ENCODE measurements at regions not wholly inside any gene's neighbourhood (a gene's known extent, or its start where the extent isn't known, plus 50 kb on each side); places are given as distances from the start of the nearest gene placed in this dataset.

DNA sequence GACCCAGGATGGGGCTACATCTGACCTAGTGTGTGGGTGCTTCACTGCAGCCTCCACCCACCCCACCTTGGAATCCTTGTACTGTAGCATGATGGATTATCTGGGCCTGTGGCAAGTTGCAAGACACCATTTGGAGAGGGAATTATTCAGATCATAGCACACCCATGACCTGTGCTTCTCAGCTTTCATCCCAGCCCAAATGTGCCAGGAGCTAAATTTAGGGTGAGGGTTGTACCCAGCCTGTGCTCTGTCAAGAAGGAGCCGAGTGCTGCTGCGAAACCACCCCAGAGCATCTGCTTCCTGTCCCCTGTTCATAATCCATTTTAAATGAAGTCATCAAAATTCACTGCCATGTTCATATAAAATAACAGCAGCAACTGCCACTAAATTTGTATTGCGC, 394.5 kb downstream of the SHANK2 start:
- H3K79me2 ChIP-seq (replicated peaks; ENCODE audit: insufficient read depth, low read length): no peaks in the 10 kb centered on the region
- no peak overlapping the region for H3K9ac ChIP-seq (ENCODE audit: low read length)
- no peaks in the 10 kb centered on the region for H3K27me3 ChIP-seq (ENCODE audit: insufficient read depth, low read depth, low read length)
- no peak overlapping the region for H2AFZ ChIP-seq (ENCODE audit: low read depth, low read length)
- no peak overlapping the region for H3K27ac ChIP-seq (ENCODE audit: low read length)
- H3F3A ChIP-seq (ENCODE audit: insufficient read depth, low read length, poor library complexity, severe bottlenecking): no peaks in the 10 kb centered on the region
- no peak overlapping the region for H3K4me2 ChIP-seq (ENCODE audit: low read length)
- no peak for TF ChIP-seq RAD21 (conservative IDR thresholded peaks at IDR 0.05)
- TF ChIP-seq, protein P1, sequence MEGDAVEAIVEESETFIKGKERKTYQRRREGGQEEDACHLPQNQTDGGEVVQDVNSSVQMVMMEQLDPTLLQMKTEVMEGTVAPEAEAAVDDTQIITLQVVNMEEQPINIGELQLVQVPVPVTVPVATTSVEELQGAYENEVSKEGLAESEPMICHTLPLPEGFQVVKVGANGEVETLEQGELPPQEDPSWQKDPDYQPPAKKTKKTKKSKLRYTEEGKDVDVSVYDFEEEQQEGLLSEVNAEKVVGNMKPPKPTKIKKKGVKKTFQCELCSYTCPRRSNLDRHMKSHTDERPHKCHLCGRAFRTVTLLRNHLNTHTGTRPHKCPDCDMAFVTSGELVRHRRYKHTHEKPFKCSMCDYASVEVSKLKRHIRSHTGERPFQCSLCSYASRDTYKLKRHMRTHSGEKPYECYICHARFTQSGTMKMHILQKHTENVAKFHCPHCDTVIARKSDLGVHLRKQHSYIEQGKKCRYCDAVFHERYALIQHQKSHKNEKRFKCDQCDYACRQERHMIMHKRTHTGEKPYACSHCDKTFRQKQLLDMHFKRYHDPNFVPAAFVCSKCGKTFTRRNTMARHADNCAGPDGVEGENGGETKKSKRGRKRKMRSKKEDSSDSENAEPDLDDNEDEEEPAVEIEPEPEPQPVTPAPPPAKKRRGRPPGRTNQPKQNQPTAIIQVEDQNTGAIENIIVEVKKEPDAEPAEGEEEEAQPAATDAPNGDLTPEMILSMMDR (IDR thresholded peaks at IDR 0.05; ENCODE audit: poor library complexity, severe bottlenecking): no peak
- TF ChIP-seq MXI1 (conservative IDR thresholded peaks at IDR 0.05; ENCODE audit: poor library complexity, severe bottlenecking): no peak
- TF ChIP-seq TAF1 (IDR thresholded peaks at IDR 0.05; ENCODE audit: low read depth): no peak
- TF ChIP-seq, protein P2, sequence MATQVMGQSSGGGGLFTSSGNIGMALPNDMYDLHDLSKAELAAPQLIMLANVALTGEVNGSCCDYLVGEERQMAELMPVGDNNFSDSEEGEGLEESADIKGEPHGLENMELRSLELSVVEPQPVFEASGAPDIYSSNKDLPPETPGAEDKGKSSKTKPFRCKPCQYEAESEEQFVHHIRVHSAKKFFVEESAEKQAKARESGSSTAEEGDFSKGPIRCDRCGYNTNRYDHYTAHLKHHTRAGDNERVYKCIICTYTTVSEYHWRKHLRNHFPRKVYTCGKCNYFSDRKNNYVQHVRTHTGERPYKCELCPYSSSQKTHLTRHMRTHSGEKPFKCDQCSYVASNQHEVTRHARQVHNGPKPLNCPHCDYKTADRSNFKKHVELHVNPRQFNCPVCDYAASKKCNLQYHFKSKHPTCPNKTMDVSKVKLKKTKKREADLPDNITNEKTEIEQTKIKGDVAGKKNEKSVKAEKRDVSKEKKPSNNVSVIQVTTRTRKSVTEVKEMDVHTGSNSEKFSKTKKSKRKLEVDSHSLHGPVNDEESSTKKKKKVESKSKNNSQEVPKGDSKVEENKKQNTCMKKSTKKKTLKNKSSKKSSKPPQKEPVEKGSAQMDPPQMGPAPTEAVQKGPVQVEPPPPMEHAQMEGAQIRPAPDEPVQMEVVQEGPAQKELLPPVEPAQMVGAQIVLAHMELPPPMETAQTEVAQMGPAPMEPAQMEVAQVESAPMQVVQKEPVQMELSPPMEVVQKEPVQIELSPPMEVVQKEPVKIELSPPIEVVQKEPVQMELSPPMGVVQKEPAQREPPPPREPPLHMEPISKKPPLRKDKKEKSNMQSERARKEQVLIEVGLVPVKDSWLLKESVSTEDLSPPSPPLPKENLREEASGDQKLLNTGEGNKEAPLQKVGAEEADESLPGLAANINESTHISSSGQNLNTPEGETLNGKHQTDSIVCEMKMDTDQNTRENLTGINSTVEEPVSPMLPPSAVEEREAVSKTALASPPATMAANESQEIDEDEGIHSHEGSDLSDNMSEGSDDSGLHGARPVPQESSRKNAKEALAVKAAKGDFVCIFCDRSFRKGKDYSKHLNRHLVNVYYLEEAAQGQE (IDR thresholded peaks at IDR 0.05; ENCODE audit: borderline replicate concordance): no peak
- no peak for TF ChIP-seq SMC3 (conservative IDR thresholded peaks at IDR 0.05; ENCODE audit: poor library complexity)
- TF ChIP-seq POLR2AphosphoS5 (IDR thresholded peaks at IDR 0.05): no peak
- no peak for TF ChIP-seq EZH2 (IDR thresholded peaks at IDR 0.05; ENCODE audit: borderline replicate concordance, insufficient read depth, low read length, poor library complexity, severe bottlenecking)
- TF ChIP-seq EP300 (conservative IDR thresholded peaks at IDR 0.05; ENCODE audit: poor library complexity, severe bottlenecking): no peak
- H3K9me2 ChIP-seq (ENCODE audit: insufficient read depth, low read length): no peaks in the 10 kb centered on the region
- no peaks in the 10 kb centered on the region for H3K36me3 ChIP-seq (ENCODE audit: insufficient read depth, low read length)
- H3K9me3 ChIP-seq (ENCODE audit: low read length): no peaks in the 10 kb centered on the region
- no peak overlapping the region for H3K4me3 ChIP-seq (ENCODE audit: low read length)
- H4K20me1 ChIP-seq (ENCODE audit: insufficient read depth): no peaks in the 10 kb centered on the region

DNA sequence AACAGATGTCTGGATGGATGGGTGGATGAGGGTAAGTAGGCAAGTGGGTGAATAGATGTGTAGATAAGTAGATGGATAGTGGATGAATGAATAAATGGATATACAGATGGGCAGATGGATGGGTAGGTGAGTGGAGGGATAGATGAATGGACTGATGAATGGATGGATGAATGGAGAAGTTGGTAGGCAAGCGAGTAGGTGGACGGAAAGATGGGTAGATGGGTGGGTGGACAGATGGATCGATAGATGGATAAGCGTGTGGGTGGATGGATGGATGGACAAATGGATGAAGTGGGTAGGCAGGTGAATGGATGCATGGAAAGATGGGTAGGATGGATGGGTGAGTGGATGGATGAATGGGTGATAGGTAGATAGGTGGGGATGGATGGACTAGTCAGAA, 393.2 kb downstream of the SHANK2 start:
- Histone ChIP-seq H4K20me1 (ENCODE audit: insufficient read depth) (no peaks in the 10 kb centered on the region), H3K27me3 (ENCODE audit: insufficient read depth, low read depth, low read length) (no peaks in the 10 kb centered on the region), H3K79me2 (replicated peaks; ENCODE audit: insufficient read depth, low read length) (no peaks in the 10 kb centered on the region), H3K4me2 (ENCODE audit: low read length) (no peak overlapping the region), H3F3A (ENCODE audit: insufficient read depth, low read length, poor library complexity, severe bottlenecking) (no peaks in the 10 kb centered on the region), H2AFZ (ENCODE audit: low read depth, low read length) (no peak overlapping the region), H3K4me3 (ENCODE audit: low read length) (no peak overlapping the region), H3K9me2 (ENCODE audit: insufficient read depth, low read length) (no peaks in the 10 kb centered on the region), H3K36me3 (ENCODE audit: insufficient read depth, low read length) (no peaks in the 10 kb centered on the region), H3K9me3 (ENCODE audit: low read length) (no peaks in the 10 kb centered on the region), H3K9ac (ENCODE audit: low read length) (no peak overlapping the region), H3K27ac (ENCODE audit: low read length) (no peak overlapping the region)
- TF ChIP-seq EZH2 (IDR thresholded peaks at IDR 0.05; ENCODE audit: borderline replicate concordance, insufficient read depth, low read length, poor library complexity, severe bottlenecking) (no peak), SMC3 (conservative IDR thresholded peaks at IDR 0.05; ENCODE audit: poor library complexity) (no peak), POLR2AphosphoS5 (IDR thresholded peaks at IDR 0.05) (no peak), MXI1 (conservative IDR thresholded peaks at IDR 0.05; ENCODE audit: poor library complexity, severe bottlenecking) (no peak), EP300 (conservative IDR thresholded peaks at IDR 0.05; ENCODE audit: poor library complexity, severe bottlenecking) (no peak), TAF1 (IDR thresholded peaks at IDR 0.05; ENCODE audit: low read depth) (no peak), RAD21 (conservative IDR thresholded peaks at IDR 0.05) (no peak)
- TF ChIP-seq, protein P1 (IDR thresholded peaks at IDR 0.05; ENCODE audit: poor library complexity, severe bottlenecking): no peak
- TF ChIP-seq, protein P2 (IDR thresholded peaks at IDR 0.05; ENCODE audit: borderline replicate concordance): no peak
